Stomach (tissue), 8 donors: ENCODE measurements at regions not wholly inside any gene's neighbourhood (a gene's known extent, or its start where the extent isn't known, plus 50 kb on each side); places are given as distances from the start of the nearest gene placed in this dataset.
"Not testable (repeated sequence)": the region's sequence is repeated elsewhere in the genome, so short reads cannot be mapped to it uniquely, and the experiment has no call there.

Experiments used
- DNase-seq, 2 donors: peaks; one replicate each; pipeline versions ENCODE4 v3.0.0 to v3.0.0-alpha.2; 2013 to 2019
- H3K27ac ChIP-seq, 5 donors: fragments of 200-600 bp in 4 of 5; sonication (generic) in 4 of 5; one replicate each; pipeline ENCODE4 v1.5.1; 2013 to 2019; ENCODE audit warnings: mild to moderate bottlenecking in 1 of 5, moderate library complexity in 1 of 5
- H3K27me3 ChIP-seq, 3 donors: fragments of 200-600 bp; sonication (generic); one replicate each; pipeline ENCODE4 v1.5.1; 2017 to 2019; ENCODE audit warnings: mixed run types in 1 of 3
- H3K36me3 ChIP-seq, 4 donors: fragments of 200-600 bp; sonication (generic); 1 replicate in 3 of 4; 2 replicates in 1 of 4; pipeline ENCODE4 v1.5.1; 2016 to 2019
- H3K4me1 ChIP-seq, 4 donors: fragments of 200-600 bp; sonication (generic); one replicate each; pipeline ENCODE4 v1.5.1; 2016 to 2019
- H3K4me3 ChIP-seq, 4 donors: fragments of 200-600 bp; sonication (generic) in 3 of 4; one replicate each; pipeline ENCODE4 v1.5.1; 2016 to 2019; ENCODE audit warnings: mild to moderate bottlenecking in 1 of 4
- H3K9me3 ChIP-seq, 4 donors: fragments of 200-600 bp; sonication (generic); one replicate each; pipeline ENCODE4 v1.5.1; 2016 to 2019
- CTCF ChIP-seq, 7 experiments: fragments of 450-650 bp in 4 of 7; fragments of 200-600 bp in 3 of 7; sonication (generic) in 3 of 7; IDR thresholded peaks; one replicate each; pipeline ENCODE4 v1.5.1; 2016 to 2019; ENCODE audit warnings: antibody characterized with exemption in 7 of 7, control low read depth in 2 of 7, mild to moderate bottlenecking in 1 of 7
- EP300 ChIP-seq: sonication (generic); formaldehyde crosslinking; IDR thresholded peaks from one replicate; pipeline ENCODE4 v1.6.1; 2017; ENCODE audit warnings: antibody characterized with exemption
- POLR2A ChIP-seq, 4 donors: fragments of 450-650 bp; IDR thresholded peaks; one replicate each; pipeline ENCODE4 v1.6.1; 2016; ENCODE audit warnings: antibody characterized with exemption in 4 of 4, control low read depth in 2 of 4, mild to moderate bottlenecking in 1 of 4, moderate library complexity in 1 of 4
- POLR2AphosphoS5 ChIP-seq, 3 donors: sonication (generic); formaldehyde crosslinking; IDR thresholded peaks; one replicate each; pipeline ENCODE4 v1.6.1; 2016; ENCODE audit warnings: antibody characterized with exemption in 3 of 3
- WGBS, 5 donors: extraction: QIAGEN DNeasy Blood & Tissue Kit in 3 of 5; methylation state at CpG; one replicate each; pipeline versions ENCODE4 v1.1.5 to v1.1.7; 2013 to 2018; 5-methylcytosine and 5-hydroxymethylcytosine counted together
- intact Hi-C: fragments of 100-400 bp; cut with DNase I; formaldehyde crosslinking; loops from one replicate; pipeline ENCODE4 v1.15.1; 2023; ENCODE audit warnings: low total_unique reads
- donor health status: healthy with polysubstance abuse.
- donor health status: Bipolar disorder and iron deficiency.
- donor health status: healthy.

DNA sequence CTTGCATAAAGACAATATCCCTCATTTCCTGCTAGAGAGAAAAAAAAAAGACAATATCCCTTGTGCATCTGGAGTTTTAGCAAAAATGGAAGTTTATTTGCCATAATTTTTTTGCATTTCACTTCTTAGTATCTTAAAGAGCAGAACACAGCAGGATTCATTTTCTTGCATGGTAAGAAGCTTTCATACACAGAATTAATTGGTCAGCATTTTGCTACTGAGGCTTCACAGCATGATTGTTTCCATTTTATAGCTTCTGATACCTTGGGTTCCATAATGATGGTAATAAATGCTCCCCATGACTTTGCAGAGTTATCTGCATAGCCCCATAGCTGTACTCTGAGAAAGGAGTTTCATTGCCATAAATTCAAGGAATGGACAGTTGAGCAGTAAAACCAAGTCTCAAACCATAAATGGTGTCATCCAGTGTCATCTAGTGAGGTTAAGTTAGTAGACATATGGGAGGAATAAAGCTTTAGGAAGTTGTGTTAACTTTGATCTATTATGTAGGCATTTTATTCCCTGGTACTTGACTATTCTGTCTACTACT is 88.8 kb upstream of the PLD5 start:
- no peak overlapping the region for H3K27ac ChIP-seq
- H3K36me3 ChIP-seq, result no peaks in the 10 kb centered on the region
- no peak for DNase-seq
- intact Hi-C loops, result no loop called here
- peaks cover 0 to 3% (median 0%) of the 10 kb centered on the region in 4 donors for H3K9me3 ChIP-seq
- H3K4me1 ChIP-seq, result no peaks in the 10 kb centered on the region
- H3K4me3 ChIP-seq, result no peak overlapping the region
- TF ChIP-seq EP300 (no peak), POLR2A (IDR thresholded peaks at IDR 0.05) (no peak), CTCF (IDR thresholded peaks at IDR 0.05) (no peak), POLR2AphosphoS5 (IDR thresholded peaks at IDR 0.05) (no peak)
- no peaks in the 10 kb centered on the region for H3K27me3 ChIP-seq

DNA sequence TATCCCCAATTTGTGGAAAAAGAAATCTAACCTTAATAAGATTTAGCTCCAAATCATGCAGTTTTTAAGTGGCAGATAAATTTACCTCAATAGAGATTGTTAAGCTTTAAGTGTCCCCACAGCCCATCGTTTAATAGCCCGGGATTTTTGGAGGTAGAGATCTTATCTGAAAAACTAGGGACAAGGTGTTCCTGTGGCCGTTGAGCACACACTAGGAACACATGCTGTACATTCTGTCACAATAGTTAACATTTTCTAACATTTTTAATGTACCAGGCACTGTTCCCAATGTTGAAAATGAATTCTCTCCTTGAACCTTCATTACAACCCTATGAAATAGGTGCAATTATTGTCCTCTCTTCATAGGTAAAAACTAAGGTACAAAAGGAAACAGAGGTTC is 85.7 kb upstream of the PLD5 start:
- 62 to 75% (median 68%) methylated on average over 3 of the region's 3 CpGs for WGBS, 5 donors
- Histone ChIP-seq H3K4me3 (no peak overlapping the region), H3K4me1 (no peaks in the 10 kb centered on the region), H3K27ac (no peak overlapping the region), H3K36me3 (no peaks in the 10 kb centered on the region), H3K27me3 (no peaks in the 10 kb centered on the region), H3K9me3 (peaks cover 0 to 2% (median 0%) of the 10 kb centered on the region in 4 donors)
- intact Hi-C loops, result no loop called here
- no peak for DNase-seq
- TF ChIP-seq CTCF (IDR thresholded peaks at IDR 0.05) (no peak), POLR2A (IDR thresholded peaks at IDR 0.05) (no peak), POLR2AphosphoS5 (IDR thresholded peaks at IDR 0.05) (no peak), EP300 (no peak)

DNA sequence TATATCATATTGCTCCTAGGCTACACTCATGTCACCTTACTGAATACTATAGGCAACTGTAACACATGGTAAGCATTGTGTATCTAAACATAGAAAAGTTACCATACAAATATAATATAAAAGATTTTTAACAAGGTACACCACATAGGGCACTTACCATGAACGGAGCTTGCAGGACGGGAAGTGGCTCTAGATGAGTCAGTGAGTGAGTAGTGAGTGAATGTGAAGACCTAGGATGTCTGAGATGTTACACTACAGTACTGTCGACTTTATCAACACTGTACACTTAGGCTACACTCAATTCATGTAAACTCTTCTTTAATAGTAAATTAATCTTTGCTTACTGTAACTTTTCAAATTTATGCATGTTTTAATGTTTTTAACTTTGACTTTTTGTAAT is 81.0 kb upstream of the PLD5 start:
- Histone ChIP-seq H3K4me1 (no peaks in the 10 kb centered on the region), H3K36me3 (no peaks in the 10 kb centered on the region), H3K27me3 (no peaks in the 10 kb centered on the region), H3K27ac (no peak overlapping the region), H3K4me3 (no peak overlapping the region), H3K9me3 (peaks cover 0 to 6% (median 0%) of the 10 kb centered on the region in 4 donors)
- no peak for DNase-seq
- 77 to 86% (median 82%) methylated on average over 3 of the region's 3 CpGs for WGBS, 5 donors
- TF ChIP-seq CTCF (IDR thresholded peaks at IDR 0.05) (no peak), POLR2A (IDR thresholded peaks at IDR 0.05) (no peak), EP300 (no peak), POLR2AphosphoS5 (IDR thresholded peaks at IDR 0.05) (no peak)
- intact Hi-C loops, result no loop called here

DNA sequence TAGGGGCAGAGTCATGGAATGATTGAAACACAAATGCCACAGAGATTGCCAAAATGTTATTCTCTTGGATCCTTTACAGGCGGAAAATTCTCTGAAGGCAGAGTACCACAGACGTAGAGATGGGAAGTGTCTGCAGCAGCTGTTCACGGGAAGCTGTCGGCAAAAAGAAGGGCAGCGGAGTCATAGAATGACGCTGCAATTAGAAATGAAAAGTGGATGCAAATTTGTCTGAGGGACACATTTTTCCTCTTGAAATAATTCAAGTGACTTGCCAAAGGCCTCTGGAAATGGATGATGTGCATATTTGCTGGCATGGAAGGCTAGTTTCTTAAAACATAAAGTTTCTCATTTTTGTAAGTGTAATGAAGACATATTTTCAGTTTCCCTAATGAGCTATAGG is 77.5 kb upstream of the PLD5 start:
- Histone ChIP-seq H3K27ac (no peak overlapping the region), H3K9me3 (peaks cover 0 to 8% (median 7%) of the 10 kb centered on the region in 4 donors), H3K27me3 (no peaks in the 10 kb centered on the region), H3K4me3 (no peak overlapping the region), H3K4me1 (no peaks in the 10 kb centered on the region), H3K36me3 (no peaks in the 10 kb centered on the region)
- no peak for TF ChIP-seq EP300
- no peak for TF ChIP-seq POLR2A (IDR thresholded peaks at IDR 0.05)
- TF ChIP-seq CTCF (IDR thresholded peaks at IDR 0.05), result no peak
- no peak for TF ChIP-seq POLR2AphosphoS5 (IDR thresholded peaks at IDR 0.05)
- WGBS, 5 donors, result 74 to 88% (median 76%) methylated on average over 6 of the region's 6 CpGs
- no peak for DNase-seq
- intact Hi-C loops, result no loop called here

- H3K27ac ChIP-seq, H3K4me1 ChIP-seq, DNase-seq, intact Hi-C loops, H3K27me3 ChIP-seq, H3K36me3 ChIP-seq, H3K4me3 ChIP-seq: not testable (repeated sequence)
- H3K9me3 ChIP-seq, result peaks cover 0 to 23% (median 13%) of the 10 kb centered on the region in 4 donors
- WGBS, 5 donors, result 10 to 27% (median 15%) methylated on average over 2 of the region's 2 CpGs
Measured at GRCh38 chr1:242593756-242594155, 69.3 kb upstream of the PLD5 start.
